SK-N-SH treated with all-trans-retinoic acid at 6 μM for 48 hours (cell line): ENCODE measurements at regions not wholly inside any gene's neighbourhood (a gene's known extent, or its start where the extent isn't known, plus 50 kb on each side); places are given as distances from the start of the nearest gene placed in this dataset.

Experiments used
- ATAC-seq: fragments of 200-7000 bp; cut with Tn5 transposase; 3 replicates; pipeline ENCODE4 v1.9.1; 2020; ENCODE audit warnings: mild to moderate bottlenecking, moderate library complexity
- ARNTL ChIP-seq: fragments of 450-650 bp; formaldehyde crosslinking; IDR thresholded peaks from 2 replicates; pipeline ENCODE4 v1.5.0; 2020; ENCODE audit warnings: low read depth, mild to moderate bottlenecking, moderate library complexity, borderline replicate concordance
- BACH2 ChIP-seq: fragments of 250-450 bp; sonication (Bioruptor Pico); IDR thresholded peaks from 2 replicates; pipeline ENCODE4 v1.9.0; 2021; ENCODE audit warnings: mild to moderate bottlenecking, borderline replicate concordance
- CSDC2 ChIP-seq: fragments of 250-450 bp; sonication (Bioruptor Pico); IDR thresholded peaks from 2 replicates; pipeline ENCODE4 v1.5.0; 2020; ENCODE audit warnings: mild to moderate bottlenecking, moderate library complexity
- ESRRG ChIP-seq: fragments of 250-450 bp; sonication (Bioruptor Pico); IDR thresholded peaks from 2 replicates; pipeline ENCODE4 v1.6.1; 2021; ENCODE audit warnings: mild to moderate bottlenecking
- GLIS3 ChIP-seq: fragments of 250-450 bp; sonication (Bioruptor Pico); IDR thresholded peaks from 2 replicates; pipeline ENCODE4 v1.5.0; 2020; ENCODE audit warnings: mild to moderate bottlenecking, moderate library complexity
- ISL1 ChIP-seq: fragments of 250-450 bp; sonication (Bioruptor Pico); IDR thresholded peaks from 2 replicates; pipeline ENCODE4 v2.1.2; 2022; ENCODE audit warnings: mild to moderate bottlenecking, moderate library complexity
- OSR1 ChIP-seq: fragments of 250-450 bp; sonication (Bioruptor Pico); IDR thresholded peaks from 2 replicates; pipeline ENCODE4 v1.8.0; 2022; ENCODE audit warnings: moderate library complexity, mild to moderate bottlenecking, inconsistent platforms
- PPARA ChIP-seq: fragments of 250-450 bp; sonication (Bioruptor Pico); IDR thresholded peaks from 2 replicates; pipeline ENCODE4 v1.5.0; 2020; ENCODE audit warnings: mild to moderate bottlenecking, borderline replicate concordance
- RARB ChIP-seq: fragments of 250-450 bp; sonication (Bioruptor Pico); IDR thresholded peaks from 2 replicates; pipeline ENCODE4 v1.8.0; 2021; ENCODE audit warnings: mild to moderate bottlenecking, moderate library complexity
- SNAI2 ChIP-seq: fragments of 250-450 bp; sonication (Bioruptor Pico); IDR thresholded peaks from 2 replicates; pipeline ENCODE4 v1.5.0; 2020; ENCODE audit warnings: mild to moderate bottlenecking, moderate library complexity
- TCF4 ChIP-seq: fragments of 250-450 bp; sonication (Bioruptor Pico); IDR thresholded peaks from 2 replicates; pipeline ENCODE4 v1.8.0; 2021; ENCODE audit warnings: mild to moderate bottlenecking, moderate library complexity, borderline replicate concordance
- TOX ChIP-seq: fragments of 250-450 bp; sonication (Bioruptor Pico); IDR thresholded peaks from 2 replicates; pipeline ENCODE4 v1.8.0; 2021; ENCODE audit warnings: mild to moderate bottlenecking, moderate library complexity, borderline replicate concordance
- ZC3H10 ChIP-seq: fragments of 250-450 bp; sonication (Bioruptor Pico); IDR thresholded peaks from 2 replicates; pipeline ENCODE4 v1.5.1; 2021; ENCODE audit warnings: mild to moderate bottlenecking, moderate library complexity
- ZFP3 ChIP-seq: fragments of 250-450 bp; sonication (Bioruptor Pico); IDR thresholded peaks from 2 replicates; pipeline ENCODE4 v1.5.0; 2020; ENCODE audit warnings: mild to moderate bottlenecking, moderate library complexity
- ZFP30 ChIP-seq: fragments of 450-650 bp; formaldehyde crosslinking; IDR thresholded peaks from 2 replicates; pipeline ENCODE4 v1.5.0; 2022; ENCODE audit warnings: mild to moderate bottlenecking, moderate library complexity
- ZNF565 ChIP-seq: fragments of 450-650 bp; formaldehyde crosslinking; conservative IDR thresholded peaks from 2 replicates; pipeline ENCODE4 v1.5.0; 2020; ENCODE audit warnings: low read depth, mild to moderate bottlenecking, moderate library complexity
- ZNF70 ChIP-seq: fragments of 450-650 bp; formaldehyde crosslinking; IDR thresholded peaks from 2 replicates; pipeline ENCODE4 v1.5.0; 2020; ENCODE audit warnings: mild to moderate bottlenecking, moderate library complexity
- ZNF8 ChIP-seq: fragments of 450-650 bp; formaldehyde crosslinking; IDR thresholded peaks from 2 replicates; pipeline ENCODE4 v1.5.0; 2020; ENCODE audit warnings: mild to moderate bottlenecking, moderate library complexity
- TF ChIP-seq, protein P1 (sequence below): fragments of 250-450 bp; sonication (Bioruptor Pico); IDR thresholded peaks from 2 replicates; pipeline ENCODE4 v1.5.1; 2021; ENCODE audit warnings: mild to moderate bottlenecking, moderate library complexity
- TF ChIP-seq, protein P2 (sequence below): fragments of 250-450 bp; sonication (Bioruptor Pico); IDR thresholded peaks from 2 replicates; pipeline ENCODE4 v1.5.0; 2020; ENCODE audit warnings: mild to moderate bottlenecking, moderate library complexity
- TF ChIP-seq, protein P3 (sequence below): fragments of 250-450 bp; sonication (Bioruptor Pico); IDR thresholded peaks from 2 replicates; pipeline ENCODE4 v1.8.0; 2021; ENCODE audit warnings: low read depth, mild to moderate bottlenecking, moderate library complexity, borderline replicate concordance
- TF ChIP-seq, protein P4 (sequence below): fragments of 250-450 bp; sonication (Bioruptor Pico); IDR thresholded peaks from 2 replicates; pipeline ENCODE4 v1.5.1; 2020; ENCODE audit warnings: low read depth, mild to moderate bottlenecking, moderate library complexity

DNA sequence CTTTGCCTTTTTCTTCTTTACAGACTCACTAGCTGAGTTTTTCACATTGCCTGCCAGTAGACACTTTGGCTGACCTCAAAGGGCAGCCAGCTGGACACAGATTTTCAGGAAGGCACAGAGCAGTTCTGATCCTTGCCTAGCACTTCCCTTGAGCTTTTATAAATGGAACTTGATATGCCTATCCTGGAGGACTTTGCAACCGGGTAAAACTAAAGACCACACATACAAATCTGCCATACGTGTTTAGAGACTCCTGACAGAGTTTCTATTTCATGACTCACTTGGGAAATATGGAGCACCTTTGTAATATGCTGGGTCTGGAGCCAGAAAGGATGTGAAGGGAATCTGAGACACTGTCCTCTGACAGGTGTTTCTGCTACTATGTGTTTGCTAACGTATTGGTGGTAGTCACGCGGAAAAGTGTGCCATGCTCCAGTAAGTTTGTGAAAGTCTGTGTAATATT lies 56.7 kb upstream of the RASSF6 start:
- TF ChIP-seq TOX (CRISPR knock-in tag), result no peak
- no peak for TF ChIP-seq ESRRG (CRISPR knock-in tag)
- TF ChIP-seq ISL1 (CRISPR knock-in tag), result no peak
- TF ChIP-seq, protein P1, sequence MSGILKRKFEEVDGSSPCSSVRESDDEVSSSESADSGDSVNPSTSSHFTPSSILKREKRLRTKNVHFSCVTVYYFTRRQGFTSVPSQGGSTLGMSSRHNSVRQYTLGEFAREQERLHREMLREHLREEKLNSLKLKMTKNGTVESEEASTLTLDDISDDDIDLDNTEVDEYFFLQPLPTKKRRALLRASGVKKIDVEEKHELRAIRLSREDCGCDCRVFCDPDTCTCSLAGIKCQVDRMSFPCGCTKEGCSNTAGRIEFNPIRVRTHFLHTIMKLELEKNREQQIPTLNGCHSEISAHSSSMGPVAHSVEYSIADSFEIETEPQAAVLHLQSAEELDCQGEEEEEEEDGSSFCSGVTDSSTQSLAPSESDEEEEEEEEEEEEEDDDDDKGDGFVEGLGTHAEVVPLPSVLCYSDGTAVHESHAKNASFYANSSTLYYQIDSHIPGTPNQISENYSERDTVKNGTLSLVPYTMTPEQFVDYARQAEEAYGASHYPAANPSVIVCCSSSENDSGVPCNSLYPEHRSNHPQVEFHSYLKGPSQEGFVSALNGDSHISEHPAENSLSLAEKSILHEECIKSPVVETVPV, result no peak
- TF ChIP-seq, protein P2, sequence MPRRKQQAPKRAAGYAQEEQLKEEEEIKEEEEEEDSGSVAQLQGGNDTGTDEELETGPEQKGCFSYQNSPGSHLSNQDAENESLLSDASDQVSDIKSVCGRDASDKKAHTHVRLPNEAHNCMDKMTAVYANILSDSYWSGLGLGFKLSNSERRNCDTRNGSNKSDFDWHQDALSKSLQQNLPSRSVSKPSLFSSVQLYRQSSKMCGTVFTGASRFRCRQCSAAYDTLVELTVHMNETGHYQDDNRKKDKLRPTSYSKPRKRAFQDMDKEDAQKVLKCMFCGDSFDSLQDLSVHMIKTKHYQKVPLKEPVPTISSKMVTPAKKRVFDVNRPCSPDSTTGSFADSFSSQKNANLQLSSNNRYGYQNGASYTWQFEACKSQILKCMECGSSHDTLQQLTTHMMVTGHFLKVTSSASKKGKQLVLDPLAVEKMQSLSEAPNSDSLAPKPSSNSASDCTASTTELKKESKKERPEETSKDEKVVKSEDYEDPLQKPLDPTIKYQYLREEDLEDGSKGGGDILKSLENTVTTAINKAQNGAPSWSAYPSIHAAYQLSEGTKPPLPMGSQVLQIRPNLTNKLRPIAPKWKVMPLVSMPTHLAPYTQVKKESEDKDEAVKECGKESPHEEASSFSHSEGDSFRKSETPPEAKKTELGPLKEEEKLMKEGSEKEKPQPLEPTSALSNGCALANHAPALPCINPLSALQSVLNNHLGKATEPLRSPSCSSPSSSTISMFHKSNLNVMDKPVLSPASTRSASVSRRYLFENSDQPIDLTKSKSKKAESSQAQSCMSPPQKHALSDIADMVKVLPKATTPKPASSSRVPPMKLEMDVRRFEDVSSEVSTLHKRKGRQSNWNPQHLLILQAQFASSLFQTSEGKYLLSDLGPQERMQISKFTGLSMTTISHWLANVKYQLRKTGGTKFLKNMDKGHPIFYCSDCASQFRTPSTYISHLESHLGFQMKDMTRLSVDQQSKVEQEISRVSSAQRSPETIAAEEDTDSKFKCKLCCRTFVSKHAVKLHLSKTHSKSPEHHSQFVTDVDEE (CRISPR knock-in tag), result no peak
- no peak for TF ChIP-seq GLIS3 (CRISPR knock-in tag)
- no peak for TF ChIP-seq ZNF8
- TF ChIP-seq BACH2 (CRISPR knock-in tag), result no peak
- no peak for TF ChIP-seq ZFP30 (CRISPR knock-in tag)
- TF ChIP-seq OSR1 (CRISPR knock-in tag), result no peak
- TF ChIP-seq CSDC2 (CRISPR knock-in tag), result no peak
- no peak for TF ChIP-seq ZNF70 (CRISPR knock-in tag)
- TF ChIP-seq RARB (CRISPR knock-in tag), result no peak
- no peak for TF ChIP-seq ARNTL
- no peak for TF ChIP-seq ZC3H10 (CRISPR knock-in tag)
- TF ChIP-seq ZNF565 (CRISPR knock-in tag), result no peak
- TF ChIP-seq ZFP3 (CRISPR knock-in tag), result no peak
- TF ChIP-seq, protein P3, sequence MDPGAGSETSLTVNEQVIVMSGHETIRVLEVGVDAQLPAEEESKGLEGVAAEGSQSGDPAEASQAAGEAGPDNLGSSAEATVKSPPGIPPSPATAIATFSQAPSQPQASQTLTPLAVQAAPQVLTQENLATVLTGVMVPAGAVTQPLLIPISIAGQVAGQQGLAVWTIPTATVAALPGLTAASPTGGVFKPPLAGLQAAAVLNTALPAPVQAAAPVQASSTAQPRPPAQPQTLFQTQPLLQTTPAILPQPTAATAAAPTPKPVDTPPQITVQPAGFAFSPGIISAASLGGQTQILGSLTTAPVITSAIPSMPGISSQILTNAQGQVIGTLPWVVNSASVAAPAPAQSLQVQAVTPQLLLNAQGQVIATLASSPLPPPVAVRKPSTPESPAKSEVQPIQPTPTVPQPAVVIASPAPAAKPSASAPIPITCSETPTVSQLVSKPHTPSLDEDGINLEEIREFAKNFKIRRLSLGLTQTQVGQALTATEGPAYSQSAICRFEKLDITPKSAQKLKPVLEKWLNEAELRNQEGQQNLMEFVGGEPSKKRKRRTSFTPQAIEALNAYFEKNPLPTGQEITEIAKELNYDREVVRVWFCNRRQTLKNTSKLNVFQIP, result no peak
- peak; percentile 65 for ATAC-seq

DNA sequence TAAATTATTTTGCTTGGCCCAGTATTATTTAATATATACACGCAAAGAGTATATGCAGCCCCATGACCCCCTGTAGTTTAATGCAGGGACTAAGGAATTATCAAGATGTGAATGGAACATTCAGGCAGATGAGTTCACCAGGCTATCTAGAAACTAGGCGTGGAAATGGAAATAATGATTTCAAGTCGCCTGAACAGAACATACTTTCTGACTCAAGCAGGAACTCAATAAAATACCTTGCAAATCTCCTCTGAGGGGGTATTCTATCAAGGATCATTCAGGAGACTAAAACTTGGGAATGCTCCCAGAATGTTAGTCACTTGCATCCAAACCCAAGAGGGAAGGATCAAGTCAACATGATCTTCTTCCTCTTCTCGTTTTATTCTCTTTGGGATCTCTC lies 59.6 kb upstream of the RASSF6 start:
- ATAC-seq, result peak; percentile 54
- TF ChIP-seq BACH2 (CRISPR knock-in tag) (no peak), PPARA (CRISPR knock-in tag) (no peak), SNAI2 (CRISPR knock-in tag) (no peak), GLIS3 (CRISPR knock-in tag) (no peak), ISL1 (CRISPR knock-in tag) (no peak)

DNA sequence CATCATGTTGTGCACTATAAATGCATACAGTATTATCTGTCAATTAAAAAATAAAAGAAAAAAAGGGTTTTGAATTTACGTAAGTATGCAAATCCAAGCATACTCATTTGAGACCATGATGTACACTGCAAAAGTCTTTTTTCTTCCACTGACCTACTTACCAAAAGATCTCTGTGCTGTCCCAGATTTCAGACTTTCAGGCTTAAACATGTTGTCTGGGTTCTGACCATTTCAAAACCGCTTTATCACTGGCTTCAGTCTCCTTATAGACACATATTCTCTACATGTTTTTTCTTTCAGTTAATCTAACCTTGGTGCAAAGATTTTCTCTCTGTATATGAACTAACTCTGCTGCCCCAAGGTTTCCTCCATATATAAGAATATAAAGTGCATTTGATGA lies 58.6 kb upstream of the CXCL8 start:
- ATAC-seq, result no peak
- TF ChIP-seq SNAI2 (CRISPR knock-in tag), result no peak
- TF ChIP-seq GLIS3 (CRISPR knock-in tag), result no peak
- no peak for TF ChIP-seq ZFP30 (CRISPR knock-in tag)
- TF ChIP-seq, protein P1, result no peak
- no peak for TF ChIP-seq ARNTL
- no peak for TF ChIP-seq ZNF70 (CRISPR knock-in tag)
- no peak for TF ChIP-seq OSR1 (CRISPR knock-in tag)
- TF ChIP-seq ZNF565 (CRISPR knock-in tag), result no peak
- no peak for TF ChIP-seq ESRRG (CRISPR knock-in tag)
- TF ChIP-seq CSDC2 (CRISPR knock-in tag), result no peak
- TF ChIP-seq ZFP3 (CRISPR knock-in tag), result no peak
- TF ChIP-seq TCF4 (CRISPR knock-in tag), result no peak
- TF ChIP-seq, protein P3, result no peak
- no peak for TF ChIP-seq ZNF8
- TF ChIP-seq, protein P2 (CRISPR knock-in tag), result no peak
- TF ChIP-seq, protein P4, sequence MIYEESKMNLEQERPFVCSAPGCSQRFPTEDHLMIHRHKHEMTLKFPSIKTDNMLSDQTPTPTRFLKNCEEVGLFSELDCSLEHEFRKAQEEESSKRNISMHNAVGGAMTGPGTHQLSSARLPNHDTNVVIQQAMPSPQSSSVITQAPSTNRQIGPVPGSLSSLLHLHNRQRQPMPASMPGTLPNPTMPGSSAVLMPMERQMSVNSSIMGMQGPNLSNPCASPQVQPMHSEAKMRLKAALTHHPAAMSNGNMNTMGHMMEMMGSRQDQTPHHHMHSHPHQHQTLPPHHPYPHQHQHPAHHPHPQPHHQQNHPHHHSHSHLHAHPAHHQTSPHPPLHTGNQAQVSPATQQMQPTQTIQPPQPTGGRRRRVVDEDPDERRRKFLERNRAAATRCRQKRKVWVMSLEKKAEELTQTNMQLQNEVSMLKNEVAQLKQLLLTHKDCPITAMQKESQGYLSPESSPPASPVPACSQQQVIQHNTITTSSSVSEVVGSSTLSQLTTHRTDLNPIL (CRISPR knock-in tag), result no peak
